Peyer's patch (tissue), 4 donors: ENCODE measurements at regions not wholly inside any gene's neighbourhood (a gene's known extent, or its start where the extent isn't known, plus 50 kb on each side); places are given as distances from the start of the nearest gene placed in this dataset.

ENCODE experiments used
- POLR2A ChIP-seq, 2 donors: fragments of 450-650 bp; IDR thresholded peaks; one replicate each; pipeline ENCODE4 v1.5.1; 2017; ENCODE audit warnings: antibody characterized with exemption in 2 of 2, mild to moderate bottlenecking in 2 of 2, moderate library complexity in 2 of 2
- TF ChIP-seq, protein P1 (sequence below), 6 experiments: fragments of 450-650 bp in 4 of 6; fragments of 200-600 bp in 2 of 6; sonication (generic) in 1 of 6; IDR thresholded peaks; one replicate each; pipeline ENCODE4 v1.5.1; 2017 to 2019; ENCODE audit warnings: antibody characterized with exemption in 6 of 6, mild to moderate bottlenecking in 3 of 6, moderate library complexity in 1 of 6

- TF ChIP-seq POLR2A (IDR thresholded peaks at IDR 0.05), result no peak
- TF ChIP-seq, protein P1, sequence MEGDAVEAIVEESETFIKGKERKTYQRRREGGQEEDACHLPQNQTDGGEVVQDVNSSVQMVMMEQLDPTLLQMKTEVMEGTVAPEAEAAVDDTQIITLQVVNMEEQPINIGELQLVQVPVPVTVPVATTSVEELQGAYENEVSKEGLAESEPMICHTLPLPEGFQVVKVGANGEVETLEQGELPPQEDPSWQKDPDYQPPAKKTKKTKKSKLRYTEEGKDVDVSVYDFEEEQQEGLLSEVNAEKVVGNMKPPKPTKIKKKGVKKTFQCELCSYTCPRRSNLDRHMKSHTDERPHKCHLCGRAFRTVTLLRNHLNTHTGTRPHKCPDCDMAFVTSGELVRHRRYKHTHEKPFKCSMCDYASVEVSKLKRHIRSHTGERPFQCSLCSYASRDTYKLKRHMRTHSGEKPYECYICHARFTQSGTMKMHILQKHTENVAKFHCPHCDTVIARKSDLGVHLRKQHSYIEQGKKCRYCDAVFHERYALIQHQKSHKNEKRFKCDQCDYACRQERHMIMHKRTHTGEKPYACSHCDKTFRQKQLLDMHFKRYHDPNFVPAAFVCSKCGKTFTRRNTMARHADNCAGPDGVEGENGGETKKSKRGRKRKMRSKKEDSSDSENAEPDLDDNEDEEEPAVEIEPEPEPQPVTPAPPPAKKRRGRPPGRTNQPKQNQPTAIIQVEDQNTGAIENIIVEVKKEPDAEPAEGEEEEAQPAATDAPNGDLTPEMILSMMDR (IDR thresholded peaks at IDR 0.05), result no peak
Measured at GRCh38 chr20:50374541-50375078, 135.6 kb upstream of the PTPN1 start.
